PC-3 (cell line): ENCODE measurements at regions not wholly inside any gene's neighbourhood (a gene's known extent, or its start where the extent isn't known, plus 50 kb on each side); places are given as distances from the start of the nearest gene placed in this dataset.

ENCODE experiments used
- EZH2 ChIP-seq: fragments of 300-600 bp; sonication (generic); IDR thresholded peaks from one replicate; pipeline ENCODE4 v1.6.1; 2017; ENCODE audit warnings: antibody characterized with exemption, mild to moderate bottlenecking, low read length; ENCODE audit not compliant: unreplicated experiment
- EZH2phosphoT487 ChIP-seq: fragments of 300-600 bp; sonication (generic); IDR thresholded peaks from 2 replicates; pipeline ENCODE4 v1.6.1; 2018; ENCODE audit warnings: mild to moderate bottlenecking, antibody characterized with exemption, low read length, borderline replicate concordance
- TF ChIP-seq, protein P1 (sequence below): fragments of 300-600 bp; sonication (generic); conservative IDR thresholded peaks from 2 replicates; pipeline ENCODE4 v1.5.1; 2017; ENCODE audit warnings: antibody characterized with exemption, low read depth, mild to moderate bottlenecking, low read length

- TF ChIP-seq, protein P1, sequence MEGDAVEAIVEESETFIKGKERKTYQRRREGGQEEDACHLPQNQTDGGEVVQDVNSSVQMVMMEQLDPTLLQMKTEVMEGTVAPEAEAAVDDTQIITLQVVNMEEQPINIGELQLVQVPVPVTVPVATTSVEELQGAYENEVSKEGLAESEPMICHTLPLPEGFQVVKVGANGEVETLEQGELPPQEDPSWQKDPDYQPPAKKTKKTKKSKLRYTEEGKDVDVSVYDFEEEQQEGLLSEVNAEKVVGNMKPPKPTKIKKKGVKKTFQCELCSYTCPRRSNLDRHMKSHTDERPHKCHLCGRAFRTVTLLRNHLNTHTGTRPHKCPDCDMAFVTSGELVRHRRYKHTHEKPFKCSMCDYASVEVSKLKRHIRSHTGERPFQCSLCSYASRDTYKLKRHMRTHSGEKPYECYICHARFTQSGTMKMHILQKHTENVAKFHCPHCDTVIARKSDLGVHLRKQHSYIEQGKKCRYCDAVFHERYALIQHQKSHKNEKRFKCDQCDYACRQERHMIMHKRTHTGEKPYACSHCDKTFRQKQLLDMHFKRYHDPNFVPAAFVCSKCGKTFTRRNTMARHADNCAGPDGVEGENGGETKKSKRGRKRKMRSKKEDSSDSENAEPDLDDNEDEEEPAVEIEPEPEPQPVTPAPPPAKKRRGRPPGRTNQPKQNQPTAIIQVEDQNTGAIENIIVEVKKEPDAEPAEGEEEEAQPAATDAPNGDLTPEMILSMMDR = no peak
- TF ChIP-seq EZH2 (no peak), EZH2phosphoT487 (no peak)
These were observed 623.0 kb downstream of the NTRK3 start for GRCh38 chr15:87633525-87633924.
